DOHH2 (cell line): ENCODE measurements at regions not wholly inside any gene's neighbourhood (a gene's known extent, or its start where the extent isn't known, plus 50 kb on each side); places are given as distances from the start of the nearest gene placed in this dataset.

ENCODE experiments used
- H3F3A ChIP-seq: fragments of 200-600 bp; sonication (generic), shearing (Covaris generic); 2 replicates; pipeline ENCODE4 v1.6.0; 2016; ENCODE audit warnings: antibody characterized with exemption, mild to moderate bottlenecking; ENCODE audit not compliant: control insufficient read depth, insufficient read depth
- H3K27ac ChIP-seq: fragments of 200-600 bp; sonication (generic); 2 replicates; pipeline ENCODE4 v1.5.1; 2014; ENCODE audit warnings: low read depth, mild to moderate bottlenecking, low read length, moderate library complexity
- H3K27me3 ChIP-seq: fragments of 200-600 bp; sonication (generic); 2 replicates; pipeline ENCODE4 v1.6.1; 2014; ENCODE audit warnings: mild to moderate bottlenecking, low read length, mixed read lengths; ENCODE audit not compliant: control insufficient read depth
- H3K36me3 ChIP-seq: fragments of 200-600 bp; sonication (generic); 2 replicates; pipeline ENCODE4 v1.6.1; 2014; ENCODE audit warnings: mild to moderate bottlenecking, low read length, moderate library complexity, mixed read lengths; ENCODE audit not compliant: control insufficient read depth
- H3K4me1 ChIP-seq: fragments of 200-600 bp; sonication (generic); 2 replicates; pipeline ENCODE4 v1.6.1; 2014; ENCODE audit warnings: mild to moderate bottlenecking, low read length, mixed read lengths; ENCODE audit not compliant: control insufficient read depth
- H3K4me2 ChIP-seq: fragments of 200-600 bp; sonication (generic); 2 replicates; pipeline ENCODE4 v1.6.0; 2014; ENCODE audit warnings: mild to moderate bottlenecking, low read length, moderate library complexity
- H3K4me3 ChIP-seq: fragments of 200-600 bp; sonication (generic); 2 replicates; pipeline ENCODE4 v1.5.1; 2014; ENCODE audit warnings: mild to moderate bottlenecking, low read length, mixed read lengths
- H3K79me2 ChIP-seq: fragments of 200-600 bp; sonication (generic); 2 replicates; pipeline ENCODE4 v1.6.1; 2014; ENCODE audit warnings: mild to moderate bottlenecking, low read length, mixed read lengths; ENCODE audit not compliant: control insufficient read depth
- H3K9me2 ChIP-seq: fragments of 200-600 bp; sonication (generic); replicated peaks from 2 replicates; pipeline ENCODE4 v1.6.1; 2014; ENCODE audit warnings: mild to moderate bottlenecking, low read length, mixed read lengths; ENCODE audit not compliant: control insufficient read depth
- H3K9me3 ChIP-seq: fragments of 200-600 bp; sonication (generic); 2 replicates; pipeline ENCODE4 v1.6.1; 2014; ENCODE audit warnings: antibody characterized with exemption, low read length, mixed read lengths; ENCODE audit not compliant: control insufficient read depth, insufficient read depth
- H4K20me1 ChIP-seq: fragments of 200-600 bp; sonication (generic); 2 replicates; pipeline ENCODE4 v1.6.0; 2014; ENCODE audit warnings: low read depth, mild to moderate bottlenecking, antibody characterized with exemption, low read length, moderate library complexity; ENCODE audit not compliant: control insufficient read depth, insufficient read depth
- CTCF ChIP-seq: fragments of 200-600 bp; sonication (generic); IDR thresholded peaks from one replicate; pipeline ENCODE4 v1.5.1; 2014; ENCODE audit warnings: antibody characterized with exemption, mild to moderate bottlenecking, low read depth, low read length; ENCODE audit not compliant: poor library complexity, severe bottlenecking
- EZH2phosphoT487 ChIP-seq: fragments of 200-600 bp; sonication (generic); IDR thresholded peaks from 2 replicates; pipeline ENCODE4 v1.6.1; 2017; ENCODE audit warnings: borderline replicate concordance, mild to moderate bottlenecking, antibody characterized with exemption, low read length, moderate library complexity, mixed read lengths

- Histone ChIP-seq H3K4me1 (no peaks in the 10 kb centered on the region), H3K27me3 (no peaks in the 10 kb centered on the region), H3K27ac (no peak overlapping the region), H3F3A (no peaks in the 10 kb centered on the region), H3K79me2 (no peaks in the 10 kb centered on the region), H3K36me3 (no peaks in the 10 kb centered on the region), H3K4me2 (no peak overlapping the region), H3K4me3 (no peak overlapping the region), H3K9me2 (no peaks in the 10 kb centered on the region), H3K9me3 (no peaks in the 10 kb centered on the region), H4K20me1 (no peaks in the 10 kb centered on the region)
- no peak for TF ChIP-seq CTCF
- no peak for TF ChIP-seq EZH2phosphoT487
Measured at GRCh38 chr1:208569181-208569580, 325.0 kb upstream of the PLXNA2 start.

- H3K9me2 ChIP-seq, result no peaks in the 10 kb centered on the region
- H3K4me2 ChIP-seq, result no peak overlapping the region
- H4K20me1 ChIP-seq, result no peaks in the 10 kb centered on the region
- H3K4me1 ChIP-seq, result no peaks in the 10 kb centered on the region
- H3K27me3 ChIP-seq, result no peaks in the 10 kb centered on the region
- TF ChIP-seq EZH2phosphoT487 (no peak), CTCF (no peak)
- no peaks in the 10 kb centered on the region for H3F3A ChIP-seq
- H3K9me3 ChIP-seq, result no peaks in the 10 kb centered on the region
- H3K4me3 ChIP-seq, result no peak overlapping the region
- H3K27ac ChIP-seq, result no peak overlapping the region
- H3K79me2 ChIP-seq, result no peaks in the 10 kb centered on the region
- H3K36me3 ChIP-seq, result no peaks in the 10 kb centered on the region
Measured at GRCh38 chr1:208570362-208570761, 326.2 kb upstream of the PLXNA2 start.

GRCh38 chr1:208576425-208576824 lies 332.2 kb upstream of the PLXNA2 start:
- H3K9me3 ChIP-seq, result no peaks in the 10 kb centered on the region
- H3K9me2 ChIP-seq, result no peaks in the 10 kb centered on the region
- H3K79me2 ChIP-seq, result no peaks in the 10 kb centered on the region
- H4K20me1 ChIP-seq, result no peaks in the 10 kb centered on the region
- H3K27me3 ChIP-seq, result no peaks in the 10 kb centered on the region
- H3K4me3 ChIP-seq, result no peak overlapping the region
- H3K4me2 ChIP-seq, result no peak overlapping the region
- H3K36me3 ChIP-seq, result no peaks in the 10 kb centered on the region
- no peaks in the 10 kb centered on the region for H3F3A ChIP-seq
- H3K27ac ChIP-seq, result no peak overlapping the region
- H3K4me1 ChIP-seq, result no peaks in the 10 kb centered on the region
- TF ChIP-seq EZH2phosphoT487, result no peak
- no peak for TF ChIP-seq CTCF

GRCh38 chr1:208577381-208577905 lies 333.3 kb upstream of the PLXNA2 start:
- no peaks in the 10 kb centered on the region for H4K20me1 ChIP-seq
- H3K4me1 ChIP-seq, result no peaks in the 10 kb centered on the region
- H3K27ac ChIP-seq, result no peak overlapping the region
- H3K36me3 ChIP-seq, result no peaks in the 10 kb centered on the region
- no peaks in the 10 kb centered on the region for H3K9me2 ChIP-seq
- H3K4me3 ChIP-seq, result no peak overlapping the region
- H3K27me3 ChIP-seq, result no peaks in the 10 kb centered on the region
- TF ChIP-seq CTCF (no peak), EZH2phosphoT487 (no peak)
- H3K79me2 ChIP-seq, result no peaks in the 10 kb centered on the region
- H3K4me2 ChIP-seq, result no peak overlapping the region
- H3F3A ChIP-seq, result no peaks in the 10 kb centered on the region
- no peaks in the 10 kb centered on the region for H3K9me3 ChIP-seq
